ENCODE measurements at regions not wholly inside any gene's neighbourhood (a gene's known extent, or its start where the extent isn't known, plus 50 kb on each side); places are given as distances from the start of the nearest gene placed in this dataset.

DNA sequence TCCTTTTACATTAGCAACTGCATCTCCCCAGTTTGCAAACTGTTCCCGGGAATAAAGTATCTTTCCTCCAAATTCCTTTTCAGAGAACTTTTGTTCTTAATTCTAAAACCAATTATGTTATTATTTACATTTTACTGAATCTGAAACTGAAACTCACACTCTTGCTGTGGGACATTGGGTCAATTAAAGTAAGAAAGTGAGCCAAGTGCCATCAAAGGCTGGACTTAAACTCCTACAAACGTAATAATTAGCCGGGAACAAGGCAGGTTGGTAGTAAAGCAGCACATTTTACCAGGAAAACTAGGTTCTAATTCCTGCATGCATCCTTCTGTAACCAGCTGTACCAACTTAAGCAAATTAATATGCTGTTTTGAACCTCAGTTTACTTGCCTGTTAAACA, 328.2 kb upstream of the ZNF462 start:
- Histone ChIP-seq H3K9ac (ENCODE audit: low read length) (no peak overlapping the region), H3F3A (ENCODE audit: insufficient read depth, low read length, poor library complexity, severe bottlenecking) (no peaks in the 10 kb centered on the region), H3K4me2 (ENCODE audit: low read length) (no peak overlapping the region), H3K9me3 (ENCODE audit: low read length) (no peaks in the 10 kb centered on the region), H2AFZ (ENCODE audit: low read depth, low read length) (no peak overlapping the region), H3K27ac (ENCODE audit: low read length) (no peak overlapping the region), H4K20me1 (ENCODE audit: insufficient read depth) (no peaks in the 10 kb centered on the region), H3K4me3 (ENCODE audit: low read length) (no peak overlapping the region), H3K27me3 (ENCODE audit: insufficient read depth, low read depth, low read length) (no peaks in the 10 kb centered on the region), H3K79me2 (replicated peaks; ENCODE audit: insufficient read depth, low read length) (no peaks in the 10 kb centered on the region), H3K36me3 (ENCODE audit: insufficient read depth, low read length) (no peaks in the 10 kb centered on the region), H3K9me2 (ENCODE audit: insufficient read depth, low read length) (no peaks in the 10 kb centered on the region)
- TF ChIP-seq EZH2 (IDR thresholded peaks at IDR 0.05; ENCODE audit: borderline replicate concordance, insufficient read depth, low read length, poor library complexity, severe bottlenecking) (no peak), TAF1 (IDR thresholded peaks at IDR 0.05; ENCODE audit: low read depth) (no peak), RAD21 (conservative IDR thresholded peaks at IDR 0.05) (no peak), MXI1 (conservative IDR thresholded peaks at IDR 0.05; ENCODE audit: poor library complexity, severe bottlenecking) (no peak)
- TF ChIP-seq, protein P1, sequence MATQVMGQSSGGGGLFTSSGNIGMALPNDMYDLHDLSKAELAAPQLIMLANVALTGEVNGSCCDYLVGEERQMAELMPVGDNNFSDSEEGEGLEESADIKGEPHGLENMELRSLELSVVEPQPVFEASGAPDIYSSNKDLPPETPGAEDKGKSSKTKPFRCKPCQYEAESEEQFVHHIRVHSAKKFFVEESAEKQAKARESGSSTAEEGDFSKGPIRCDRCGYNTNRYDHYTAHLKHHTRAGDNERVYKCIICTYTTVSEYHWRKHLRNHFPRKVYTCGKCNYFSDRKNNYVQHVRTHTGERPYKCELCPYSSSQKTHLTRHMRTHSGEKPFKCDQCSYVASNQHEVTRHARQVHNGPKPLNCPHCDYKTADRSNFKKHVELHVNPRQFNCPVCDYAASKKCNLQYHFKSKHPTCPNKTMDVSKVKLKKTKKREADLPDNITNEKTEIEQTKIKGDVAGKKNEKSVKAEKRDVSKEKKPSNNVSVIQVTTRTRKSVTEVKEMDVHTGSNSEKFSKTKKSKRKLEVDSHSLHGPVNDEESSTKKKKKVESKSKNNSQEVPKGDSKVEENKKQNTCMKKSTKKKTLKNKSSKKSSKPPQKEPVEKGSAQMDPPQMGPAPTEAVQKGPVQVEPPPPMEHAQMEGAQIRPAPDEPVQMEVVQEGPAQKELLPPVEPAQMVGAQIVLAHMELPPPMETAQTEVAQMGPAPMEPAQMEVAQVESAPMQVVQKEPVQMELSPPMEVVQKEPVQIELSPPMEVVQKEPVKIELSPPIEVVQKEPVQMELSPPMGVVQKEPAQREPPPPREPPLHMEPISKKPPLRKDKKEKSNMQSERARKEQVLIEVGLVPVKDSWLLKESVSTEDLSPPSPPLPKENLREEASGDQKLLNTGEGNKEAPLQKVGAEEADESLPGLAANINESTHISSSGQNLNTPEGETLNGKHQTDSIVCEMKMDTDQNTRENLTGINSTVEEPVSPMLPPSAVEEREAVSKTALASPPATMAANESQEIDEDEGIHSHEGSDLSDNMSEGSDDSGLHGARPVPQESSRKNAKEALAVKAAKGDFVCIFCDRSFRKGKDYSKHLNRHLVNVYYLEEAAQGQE (IDR thresholded peaks at IDR 0.05; ENCODE audit: borderline replicate concordance): no peak
- TF ChIP-seq, protein P2, sequence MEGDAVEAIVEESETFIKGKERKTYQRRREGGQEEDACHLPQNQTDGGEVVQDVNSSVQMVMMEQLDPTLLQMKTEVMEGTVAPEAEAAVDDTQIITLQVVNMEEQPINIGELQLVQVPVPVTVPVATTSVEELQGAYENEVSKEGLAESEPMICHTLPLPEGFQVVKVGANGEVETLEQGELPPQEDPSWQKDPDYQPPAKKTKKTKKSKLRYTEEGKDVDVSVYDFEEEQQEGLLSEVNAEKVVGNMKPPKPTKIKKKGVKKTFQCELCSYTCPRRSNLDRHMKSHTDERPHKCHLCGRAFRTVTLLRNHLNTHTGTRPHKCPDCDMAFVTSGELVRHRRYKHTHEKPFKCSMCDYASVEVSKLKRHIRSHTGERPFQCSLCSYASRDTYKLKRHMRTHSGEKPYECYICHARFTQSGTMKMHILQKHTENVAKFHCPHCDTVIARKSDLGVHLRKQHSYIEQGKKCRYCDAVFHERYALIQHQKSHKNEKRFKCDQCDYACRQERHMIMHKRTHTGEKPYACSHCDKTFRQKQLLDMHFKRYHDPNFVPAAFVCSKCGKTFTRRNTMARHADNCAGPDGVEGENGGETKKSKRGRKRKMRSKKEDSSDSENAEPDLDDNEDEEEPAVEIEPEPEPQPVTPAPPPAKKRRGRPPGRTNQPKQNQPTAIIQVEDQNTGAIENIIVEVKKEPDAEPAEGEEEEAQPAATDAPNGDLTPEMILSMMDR (IDR thresholded peaks at IDR 0.05; ENCODE audit: poor library complexity, severe bottlenecking): no peak

DNA sequence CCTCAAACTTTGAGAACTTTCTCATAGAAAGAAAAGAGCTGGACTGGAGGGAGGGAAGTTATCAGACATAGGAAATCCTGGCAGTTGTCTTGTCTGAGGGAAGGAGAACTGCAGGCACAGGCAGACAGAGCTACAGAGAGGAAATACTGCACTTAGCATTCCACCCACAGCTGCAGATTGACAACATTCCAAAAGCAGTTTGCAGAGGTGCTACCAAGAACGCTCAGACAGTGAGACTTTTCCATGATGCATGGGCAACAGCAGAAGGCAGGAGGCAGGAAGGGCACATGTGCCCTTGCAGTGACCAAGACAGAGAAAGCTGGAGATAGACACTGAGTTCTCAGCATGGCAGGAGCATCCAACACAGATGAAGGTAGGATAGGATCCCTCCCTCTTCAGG, 327.5 kb upstream of the ZNF462 start:
- Histone ChIP-seq H3F3A (ENCODE audit: insufficient read depth, low read length, poor library complexity, severe bottlenecking) (no peaks in the 10 kb centered on the region), H3K36me3 (ENCODE audit: insufficient read depth, low read length) (no peaks in the 10 kb centered on the region), H3K9me2 (ENCODE audit: insufficient read depth, low read length) (no peaks in the 10 kb centered on the region), H3K79me2 (replicated peaks; ENCODE audit: insufficient read depth, low read length) (no peaks in the 10 kb centered on the region), H3K9ac (ENCODE audit: low read length) (no peak overlapping the region), H3K4me2 (ENCODE audit: low read length) (no peak overlapping the region), H3K9me3 (ENCODE audit: low read length) (no peaks in the 10 kb centered on the region), H3K27ac (ENCODE audit: low read length) (no peak overlapping the region), H3K27me3 (ENCODE audit: insufficient read depth, low read depth, low read length) (no peaks in the 10 kb centered on the region), H4K20me1 (ENCODE audit: insufficient read depth) (no peaks in the 10 kb centered on the region), H3K4me3 (ENCODE audit: low read length) (no peak overlapping the region), H2AFZ (ENCODE audit: low read depth, low read length) (no peak overlapping the region)
- no peak for TF ChIP-seq POLR2AphosphoS5 (IDR thresholded peaks at IDR 0.05)
- TF ChIP-seq SMC3 (conservative IDR thresholded peaks at IDR 0.05; ENCODE audit: poor library complexity): no peak
- no peak for TF ChIP-seq RAD21 (conservative IDR thresholded peaks at IDR 0.05)
- no peak for TF ChIP-seq TAF1 (IDR thresholded peaks at IDR 0.05; ENCODE audit: low read depth)
- TF ChIP-seq EZH2 (IDR thresholded peaks at IDR 0.05; ENCODE audit: borderline replicate concordance, insufficient read depth, low read length, poor library complexity, severe bottlenecking): no peak
- TF ChIP-seq, protein P2 (IDR thresholded peaks at IDR 0.05; ENCODE audit: poor library complexity, severe bottlenecking): no peak
- TF ChIP-seq MXI1 (conservative IDR thresholded peaks at IDR 0.05; ENCODE audit: poor library complexity, severe bottlenecking): no peak
- TF ChIP-seq EP300 (conservative IDR thresholded peaks at IDR 0.05; ENCODE audit: poor library complexity, severe bottlenecking): no peak
- TF ChIP-seq, protein P1 (IDR thresholded peaks at IDR 0.05; ENCODE audit: borderline replicate concordance): no peak

Measured in neural cell (in vitro differentiated cells).